Adrenal gland (tissue), 9 donors: ENCODE measurements at regions not wholly inside any gene's neighbourhood (a gene's known extent, or its start where the extent isn't known, plus 50 kb on each side); places are given as distances from the start of the nearest gene placed in this dataset.

Source experiments
- DNase-seq, 7 donors: peaks; one replicate each; pipeline ENCODE4 v3.0.0-alpha.2; 2019 to 2020
- H3K27ac ChIP-seq, 5 donors: fragments of 200-600 bp; sonication (generic) in 4 of 5; 1 replicate in 3 of 5; 2 replicates in 2 of 5; pipeline versions ENCODE4 v1.5.1 to v1.8.0; 2016 to 2020; ENCODE audit warnings: mild to moderate bottlenecking in 1 of 5
- H3K27me3 ChIP-seq: fragments of 200-600 bp; 2 replicates; pipeline ENCODE4 v1.8.0; 2021
- H3K36me3 ChIP-seq, 2 donors: fragments of 200-600 bp; replicated peaks in 1 of 2; 1 replicate in 1 of 2; 2 replicates in 1 of 2; pipeline versions ENCODE4 v1.5.1 to v1.8.0; 2018 to 2022
- H3K4me1 ChIP-seq, 2 donors: fragments of 200-600 bp; replicated peaks in 1 of 2; 1 replicate in 1 of 2; 2 replicates in 1 of 2; pipeline versions ENCODE4 v1.5.1 to v1.8.0; 2018 to 2021
- H3K4me3 ChIP-seq, 4 donors: fragments of 200-600 bp; sonication (generic) in 3 of 4; one replicate each; pipeline ENCODE4 v1.5.1; 2016 to 2018
- H3K9me3 ChIP-seq, 3 donors: fragments of 200-600 bp; sonication (generic) in 1 of 3; replicated peaks in 1 of 3; 1 replicate in 2 of 3; 2 replicates in 1 of 3; pipeline versions ENCODE4 v1.5.1 to v1.8.0; 2016 to 2021
- CTCF ChIP-seq, 6 experiments: fragments of 450-650 bp in 4 of 6; fragments of 200-600 bp in 2 of 6; sonication (generic) in 1 of 6; IDR thresholded peaks; 1 replicate in 5 of 6; 2 replicates in 1 of 6; pipeline versions ENCODE4 v1.5.1 to v1.8.0; 2016 to 2021; ENCODE audit warnings: antibody characterized with exemption in 6 of 6, mild to moderate bottlenecking in 2 of 6, moderate library complexity in 1 of 6
- POLR2A ChIP-seq, 2 donors: fragments of 450-650 bp; IDR thresholded peaks; one replicate each; pipeline ENCODE4 v1.6.1; 2017; ENCODE audit warnings: antibody characterized with exemption in 2 of 2, mild to moderate bottlenecking in 2 of 2, moderate library complexity in 1 of 2
- WGBS, 4 donors: extraction: QIAGEN DNeasy Blood & Tissue Kit in 2 of 4; methylation state at CpG; one replicate each; pipeline versions ENCODE4 v1.1.5 to v1.1.7; 2013 to 2017; 5-methylcytosine and 5-hydroxymethylcytosine counted together
- intact Hi-C, 2 donors: fragments of 100-400 bp; cut with DNase I; formaldehyde crosslinking; loops; one replicate each; pipeline versions ENCODE4 v1.14.1 to v1.15.0; 2022 to 2023
- donor health status: healthy with polysubstance abuse.
- donor health status: Bipolar disorder and iron deficiency.
- donor health status: DM: yes; HTN: yes; CAD: no.
- donor health status: DM: no; HTN: no; CAD: no.
- donor health status: DM: no; HTN: no; CAD: no.

DNA sequence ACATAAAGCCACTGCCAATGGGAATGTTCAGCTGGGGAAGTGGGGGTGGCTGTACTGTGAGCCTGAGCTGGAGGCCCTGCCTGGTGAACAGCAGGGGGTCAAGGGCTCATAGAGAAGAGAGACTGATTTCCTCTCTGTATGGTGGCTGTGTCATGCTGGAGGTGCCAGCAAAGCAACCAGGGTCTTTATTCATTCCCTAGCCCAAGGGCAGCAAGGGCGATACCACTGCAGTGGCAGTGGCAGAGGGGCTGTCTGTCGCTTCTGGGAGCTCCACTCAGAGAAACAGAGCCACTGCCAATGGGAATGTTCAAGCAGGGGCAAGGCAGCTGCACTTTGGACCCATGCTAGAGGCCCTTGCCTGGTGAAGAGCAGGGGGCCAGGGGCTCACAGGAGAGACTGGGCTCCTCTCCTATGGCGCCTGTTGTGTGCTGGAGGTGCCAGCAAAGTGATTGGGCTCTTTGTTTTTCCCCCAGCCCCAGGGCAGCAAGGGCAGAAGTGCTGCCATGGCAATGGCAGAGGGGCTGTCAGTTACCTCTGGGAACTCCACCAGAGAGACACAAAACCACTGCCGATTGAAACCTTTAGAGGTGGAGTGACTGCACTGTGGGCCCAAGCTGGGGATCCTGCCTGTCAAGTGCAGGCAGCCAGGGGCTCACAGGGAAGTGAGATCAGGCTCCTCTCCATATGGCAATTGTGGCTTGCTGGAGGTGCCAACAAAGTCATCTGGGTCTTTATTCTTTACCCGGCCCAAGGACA is 545.1 kb downstream of the SH2D4B start:
- Histone ChIP-seq H3K27me3 (no peaks in the 10 kb centered on the region), H3K4me3 (no peak overlapping the region), H3K9me3 (no peaks in the 10 kb centered on the region), H3K27ac (no peak overlapping the region), H3K36me3 (no peaks in the 10 kb centered on the region), H3K4me1 (no peaks in the 10 kb centered on the region)
- no peak for DNase-seq
- no peak for TF ChIP-seq POLR2A (IDR thresholded peaks at IDR 0.05)
- TF ChIP-seq CTCF (IDR thresholded peaks at IDR 0.05), result no peak
- intact Hi-C loops, result no loop called here
- WGBS, 4 donors, result 61 to 100% (median 71%) methylated on average over 1 to 5 of the region's 5 CpGs

DNA sequence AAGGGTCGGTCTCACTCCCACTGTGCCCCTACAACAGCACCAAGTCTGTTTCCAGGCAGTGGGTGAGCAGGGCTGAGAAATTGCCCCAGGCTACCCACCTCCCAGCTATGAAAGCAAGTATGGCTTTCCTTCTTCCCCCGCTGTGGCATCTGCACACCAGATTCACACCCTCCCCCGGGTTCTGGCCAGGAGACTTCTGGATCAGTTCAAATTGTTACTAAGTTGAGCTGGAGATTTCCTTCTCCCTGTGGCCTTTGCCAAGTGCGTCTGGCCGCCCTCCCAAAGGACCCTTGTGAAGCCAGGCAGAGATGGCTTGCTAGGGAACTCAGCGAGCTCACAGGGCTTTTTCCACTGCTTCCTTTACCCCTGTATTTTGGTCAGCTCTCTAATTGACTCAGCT is 555.4 kb downstream of the SH2D4B start:
- no peaks in the 10 kb centered on the region for H3K9me3 ChIP-seq
- H3K36me3 ChIP-seq, result no peaks in the 10 kb centered on the region
- no peak overlapping the region for H3K27ac ChIP-seq
- no peak overlapping the region for H3K4me3 ChIP-seq
- no peaks in the 10 kb centered on the region for H3K4me1 ChIP-seq
- intact Hi-C loops, result no loop called here
- no peaks in the 10 kb centered on the region for H3K27me3 ChIP-seq
- 77 to 84% (median 82%) methylated on average over 5 to 6 of the region's 6 CpGs for WGBS, 4 donors
- TF ChIP-seq POLR2A (IDR thresholded peaks at IDR 0.05), result no peak
- no peak for TF ChIP-seq CTCF (IDR thresholded peaks at IDR 0.05)
- no peak for DNase-seq

GRCh38 chr10:81095238-81095637 is 557.5 kb downstream of the SH2D4B start:
- Histone ChIP-seq H3K4me1 (no peaks in the 10 kb centered on the region), H3K36me3 (no peaks in the 10 kb centered on the region), H3K9me3 (no peaks in the 10 kb centered on the region), H3K27ac (no peak overlapping the region), H3K27me3 (no peaks in the 10 kb centered on the region), H3K4me3 (no peak overlapping the region)
- DNase-seq, result no peak
- TF ChIP-seq CTCF (IDR thresholded peaks at IDR 0.05) (no peak), POLR2A (IDR thresholded peaks at IDR 0.05) (no peak)
- WGBS, 4 donors, result 78 to 86% (median 82%) methylated on average over 2 of the region's 2 CpGs
- intact Hi-C loops, result no loop called here

DNA sequence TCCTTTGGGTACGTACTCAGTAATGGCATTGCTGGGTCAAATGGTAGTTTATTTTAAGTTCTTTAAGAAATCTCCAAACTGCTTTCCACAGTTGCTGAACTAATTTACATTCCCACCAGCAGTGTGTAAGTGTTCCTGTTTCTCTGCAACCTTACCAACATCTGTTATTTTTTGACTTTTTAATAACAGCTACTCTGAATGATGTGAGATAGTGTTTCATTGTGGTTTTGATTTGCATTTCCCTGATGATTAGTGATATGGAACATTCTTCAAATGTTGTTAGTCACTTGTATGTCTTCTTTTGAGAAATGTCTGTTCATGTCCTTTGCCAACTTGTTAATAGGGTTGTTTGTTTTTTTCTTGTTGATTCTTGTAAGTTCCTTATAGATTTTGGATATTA is 558.9 kb downstream of the SH2D4B start:
- Histone ChIP-seq H3K4me1 (no peaks in the 10 kb centered on the region), H3K9me3 (no peaks in the 10 kb centered on the region), H3K4me3 (no peak overlapping the region), H3K36me3 (no peaks in the 10 kb centered on the region), H3K27ac (no peak overlapping the region), H3K27me3 (no peaks in the 10 kb centered on the region)
- intact Hi-C loops, result no loop called here
- no peak for TF ChIP-seq CTCF (IDR thresholded peaks at IDR 0.05)
- DNase-seq, result no peak
- WGBS, 4 donors, result 55 to 74% (median 64%) methylated on average over 1 of the region's 1 CpG
